ENCODE measurements at regions not wholly inside any gene's neighbourhood (a gene's known extent, or its start where the extent isn't known, plus 50 kb on each side); places are given as distances from the start of the nearest gene placed in this dataset.

DNA sequence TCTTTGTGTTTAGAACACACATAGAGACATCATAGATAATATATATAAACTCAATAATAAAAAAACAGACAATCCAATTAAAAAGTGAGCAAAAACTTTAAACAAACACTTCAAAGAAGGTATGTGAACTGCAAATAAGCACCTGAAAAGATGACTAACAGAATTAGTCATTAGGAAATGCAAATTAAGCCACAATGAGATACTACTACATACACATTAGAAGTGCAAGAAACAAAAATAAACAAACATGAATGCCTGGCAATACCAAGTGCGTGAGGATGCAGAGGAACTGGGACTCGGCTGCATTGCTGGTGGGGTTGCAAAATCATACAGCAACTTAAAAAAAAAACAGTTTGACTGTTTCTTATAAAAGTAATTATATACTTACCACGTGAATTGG lies 799.0 kb downstream of the KCNJ2 start:
- 97% methylated on average over 3 of the region's 3 CpGs; no CpG with 5 or more reads in 1 of the 2 experiments for WGBS, 2 experiments (ENCODE audit: extremely low coverage in 1 of 2, insufficient coverage in 1 of 2, insufficient read length in 1 of 2, insufficient replicate concordance in 2 of 2, low coverage in 1 of 2, low lambda C conversion rate in 2 of 2, missing lambda C conversion rate in 1 of 2)

More for the DNA sequence above, 799.0 kb downstream of the KCNJ2 start:
- no peak for TF ChIP-seq HDAC2 (IDR thresholded peaks at IDR 0.05; ENCODE audit: borderline replicate concordance in 1 of 2, low read depth in 2 of 2, low read length in 2 of 2)
- no peaks in the 10 kb centered on the region for H3K36me3 ChIP-seq (ENCODE audit: control insufficient read depth in 2 of 4, insufficient read depth in 4 of 4, low read length in 3 of 4)
- no peak overlapping the region for H4K5ac ChIP-seq (ENCODE audit: insufficient read length, low read depth, low read length)
- no peak overlapping the region for H2BK12ac ChIP-seq (ENCODE audit: low read depth, low read length)
- no peak overlapping the region for H3K14ac ChIP-seq (ENCODE audit: insufficient read length)
- H3K27ac ChIP-seq (ENCODE audit: low read depth, low read length), result no peak overlapping the region
- no peak overlapping the region for H2BK20ac ChIP-seq (ENCODE audit: low read length)
- H2AFZ ChIP-seq (ENCODE audit: low read length), result no peak overlapping the region
- H3K18ac ChIP-seq (ENCODE audit: extremely low read depth, low read length), result no peak overlapping the region
- no peak overlapping the region for H3K4ac ChIP-seq (replicated peaks; ENCODE audit: insufficient read length, low read depth, low read length)
- no peaks in the 10 kb centered on the region for H4K20me1 ChIP-seq (replicated peaks in 1 of 2; ENCODE audit: control insufficient read depth in 1 of 2, insufficient read depth in 2 of 2, low read length in 2 of 2)
- H3K79me2 ChIP-seq (ENCODE audit: control insufficient read depth in 1 of 2, insufficient read depth in 2 of 2, low read length in 2 of 2), result no peaks in the 10 kb centered on the region
- H2AK5ac ChIP-seq (ENCODE audit: low read depth, low read length), result no peak overlapping the region
- ChIA-PET POLR2A (ENCODE audit: partially characterized antibody) (no interaction called here), CTCF (ENCODE audit: partially characterized antibody) (no interaction called here)
- no peak overlapping the region for H4K8ac ChIP-seq (ENCODE audit: extremely low read depth, insufficient read depth, low read length)
- H2BK15ac ChIP-seq (ENCODE audit: low read length), result no peak overlapping the region
- no peak overlapping the region for H3K4me3 ChIP-seq (ENCODE audit: extremely low read depth in 1 of 4, insufficient read depth in 2 of 4, low read depth in 3 of 4, low read length in 4 of 4)
- no peak overlapping the region for H2BK5ac ChIP-seq (ENCODE audit: low read depth, low read length)
- no peak for FAIRE-seq
- no peak overlapping the region for H3K56ac ChIP-seq (replicated peaks; ENCODE audit: insufficient read length, low read depth, low read length)
- H3K79me1 ChIP-seq (ENCODE audit: low read depth, low read length), result no peaks in the 10 kb centered on the region
- no peaks in the 10 kb centered on the region for H3K27me3 ChIP-seq (replicated peaks in 1 of 4; ENCODE audit: control insufficient read depth in 3 of 4, extremely low read depth in 1 of 4, insufficient read depth in 3 of 4, low read length in 3 of 4)
- H2BK120ac ChIP-seq (replicated peaks; ENCODE audit: low read depth, low read length), result no peak overlapping the region
- H3K9ac ChIP-seq (replicated peaks in 1 of 4; ENCODE audit: extremely low read depth in 1 of 4, low read depth in 3 of 4, low read length in 3 of 4), result no peak overlapping the region
- no peaks in the 10 kb centered on the region for H3K4me1 ChIP-seq (replicated peaks in 1 of 4; ENCODE audit: control insufficient read depth in 3 of 4, insufficient read depth in 4 of 4, low read length in 3 of 4)
- H3K4me2 ChIP-seq (ENCODE audit: insufficient read depth in 1 of 2, low read depth in 2 of 2, low read length in 2 of 2), result no peak overlapping the region
- H3K23me2 ChIP-seq (ENCODE audit: low read depth, low read length), result no peaks in the 10 kb centered on the region
- H3K9me3 ChIP-seq (ENCODE audit: insufficient read depth in 2 of 2, low read depth in 1 of 2, low read length in 1 of 2), result 0 out of 4 replicates have a peak, but pooled peaks cover 0 to 2% of the 10 kb centered on the region in 2 experiments
- H4K91ac ChIP-seq (replicated peaks; ENCODE audit: insufficient read length, low read length), result no peak overlapping the region
- no peak for DNase-seq (ENCODE audit: low read depth in 1 of 2, low spot score in 2 of 2)
- H3K23ac ChIP-seq (ENCODE audit: insufficient read length), result no peak overlapping the region
